ENCODE measurements at regions not wholly inside any gene's neighbourhood (a gene's known extent, or its start where the extent isn't known, plus 50 kb on each side); places are given as distances from the start of the nearest gene placed in this dataset.
A peak's percentile ranks its signal among the peaks of the same experiment; 100 is the strongest.

DNA sequence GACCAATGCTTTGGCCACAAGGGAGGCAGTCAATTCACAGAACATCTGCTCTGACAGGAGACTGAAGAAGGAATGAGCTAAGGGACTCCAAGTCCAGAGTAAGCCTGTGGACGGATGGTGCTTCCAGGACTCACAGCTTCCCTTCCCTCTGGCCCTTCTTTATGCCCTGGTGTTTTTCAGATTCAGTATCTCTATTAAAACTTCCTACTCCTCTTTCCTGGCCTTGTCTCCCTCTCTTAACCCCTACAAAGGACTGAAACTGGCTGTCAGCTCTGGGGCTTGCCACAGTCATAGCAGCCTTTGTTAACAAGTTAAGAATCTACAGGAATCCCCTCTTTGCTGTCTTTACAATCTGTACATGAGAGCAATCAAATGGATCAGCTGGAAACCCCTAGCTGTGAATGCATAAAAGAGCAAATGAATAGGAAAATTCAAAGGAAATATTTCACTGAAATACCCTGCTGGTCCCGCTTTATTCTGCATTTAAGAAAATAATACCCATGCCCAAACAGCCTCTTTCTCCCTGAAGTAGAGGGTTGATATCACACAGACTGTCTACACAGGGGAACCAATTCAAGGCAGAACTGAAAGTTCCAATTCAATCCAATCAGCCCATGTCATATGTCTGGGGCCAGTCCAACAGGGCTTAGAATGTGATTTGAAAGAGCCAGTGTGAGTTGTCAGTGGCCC lies 192.3 kb downstream of the MZT1 start:
- TF ChIP-seq, protein P1, sequence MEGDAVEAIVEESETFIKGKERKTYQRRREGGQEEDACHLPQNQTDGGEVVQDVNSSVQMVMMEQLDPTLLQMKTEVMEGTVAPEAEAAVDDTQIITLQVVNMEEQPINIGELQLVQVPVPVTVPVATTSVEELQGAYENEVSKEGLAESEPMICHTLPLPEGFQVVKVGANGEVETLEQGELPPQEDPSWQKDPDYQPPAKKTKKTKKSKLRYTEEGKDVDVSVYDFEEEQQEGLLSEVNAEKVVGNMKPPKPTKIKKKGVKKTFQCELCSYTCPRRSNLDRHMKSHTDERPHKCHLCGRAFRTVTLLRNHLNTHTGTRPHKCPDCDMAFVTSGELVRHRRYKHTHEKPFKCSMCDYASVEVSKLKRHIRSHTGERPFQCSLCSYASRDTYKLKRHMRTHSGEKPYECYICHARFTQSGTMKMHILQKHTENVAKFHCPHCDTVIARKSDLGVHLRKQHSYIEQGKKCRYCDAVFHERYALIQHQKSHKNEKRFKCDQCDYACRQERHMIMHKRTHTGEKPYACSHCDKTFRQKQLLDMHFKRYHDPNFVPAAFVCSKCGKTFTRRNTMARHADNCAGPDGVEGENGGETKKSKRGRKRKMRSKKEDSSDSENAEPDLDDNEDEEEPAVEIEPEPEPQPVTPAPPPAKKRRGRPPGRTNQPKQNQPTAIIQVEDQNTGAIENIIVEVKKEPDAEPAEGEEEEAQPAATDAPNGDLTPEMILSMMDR (IDR thresholded peaks at IDR 0.05), result no peak
- TF ChIP-seq EZH2phosphoT487 (IDR thresholded peaks at IDR 0.05), result peak; percentile 98
